ENCODE measurements at regions not wholly inside any gene's neighbourhood (a gene's known extent, or its start where the extent isn't known, plus 50 kb on each side); places are given as distances from the start of the nearest gene placed in this dataset.

- Mint-ChIP-seq H3K36me3 (peaks cover 11% of the 10 kb centered on the region), H3K4me1 (peaks cover 18% of the 10 kb centered on the region), H3K27me3 (ENCODE audit: low read depth) (peaks cover 31% of the 10 kb centered on the region), H3K27ac (no peak overlapping the region), H3K9me3 (peaks cover 12% of the 10 kb centered on the region), H3K4me3 (no peak overlapping the region)
- CTCF ChIA-PET, result interaction anchor here (1.3 kb wide), 1 partner anchor 41 kb away, joined by 8 read pairs; no protein-coding TSS in a partner anchor
- ATAC-seq (0 out of 2 replicates have a peak, but pooled peaks have one; percentile 34), DNase-seq (ENCODE audit: low spot score) (no peak)
- TF ChIP-seq SOX15 (CRISPR knock-in tag; IDR thresholded peaks at IDR 0.05) (no peak), USF1 (CRISPR knock-in tag; IDR thresholded peaks at IDR 0.05) (no peak), ERG (CRISPR knock-in tag; IDR thresholded peaks at IDR 0.05) (no peak), AFF4 (CRISPR knock-in tag; IDR thresholded peaks at IDR 0.05; ENCODE audit: borderline replicate concordance) (no peak), HMGXB4 (CRISPR knock-in tag; IDR thresholded peaks at IDR 0.05) (no peak), E2F4 (CRISPR knock-in tag; IDR thresholded peaks at IDR 0.05; ENCODE audit: borderline replicate concordance, low read depth) (no peak), NR2C2 (CRISPR knock-in tag; IDR thresholded peaks at IDR 0.05) (no peak), JAZF1 (CRISPR knock-in tag; IDR thresholded peaks at IDR 0.05) (no peak), ATF6 (CRISPR knock-in tag; IDR thresholded peaks at IDR 0.05) (no peak), TEAD1 (CRISPR knock-in tag; IDR thresholded peaks at IDR 0.05) (no peak), ELF4 (CRISPR knock-in tag; IDR thresholded peaks at IDR 0.05; ENCODE audit: low read depth) (no peak), NFYB (CRISPR knock-in tag; conservative IDR thresholded peaks at IDR 0.05; ENCODE audit: low read depth) (no peak), TCF7 (CRISPR knock-in tag; IDR thresholded peaks at IDR 0.05; ENCODE audit: low read depth) (no peak), ZNF219 (CRISPR knock-in tag; IDR thresholded peaks at IDR 0.05; ENCODE audit: borderline replicate concordance) (no peak), NR3C1 (CRISPR knock-in tag; conservative IDR thresholded peaks at IDR 0.05; ENCODE audit: low read depth) (no peak), FOXP1 (CRISPR knock-in tag; IDR thresholded peaks at IDR 0.05; ENCODE audit: borderline replicate concordance) (no peak), ZNF396 (CRISPR knock-in tag; IDR thresholded peaks at IDR 0.05; ENCODE audit: borderline replicate concordance) (no peak), ZMAT4 (CRISPR knock-in tag; IDR thresholded peaks at IDR 0.05) (no peak)
- POLR2A ChIA-PET, result no interaction called here
These were observed 128.8 kb downstream of the DHX35 start for GRCh38 chr20:39090906-39091305.

Measured in WTC11 (cell line).